Thyroid gland (tissue), 4 donors: ENCODE measurements at regions not wholly inside any gene's neighbourhood (a gene's known extent, or its start where the extent isn't known, plus 50 kb on each side); places are given as distances from the start of the nearest gene placed in this dataset.

ENCODE experiments used
- POLR2A ChIP-seq, 2 donors: fragments of 450-650 bp; IDR thresholded peaks; one replicate each; pipeline ENCODE4 v1.6.1; 2017; ENCODE audit warnings: antibody characterized with exemption in 2 of 2, mild to moderate bottlenecking in 2 of 2, moderate library complexity in 1 of 2
- TF ChIP-seq, protein P1 (sequence below), 6 experiments: fragments of 200-600 bp in 3 of 6; fragments of 450-650 bp in 3 of 6; sonication (generic) in 3 of 6; IDR thresholded peaks; one replicate each; pipeline ENCODE4 v1.5.1; 2016 to 2019; ENCODE audit warnings: antibody characterized with exemption in 6 of 6, mild to moderate bottlenecking in 2 of 6, inconsistent platforms in 1 of 6, moderate library complexity in 1 of 6

DNA sequence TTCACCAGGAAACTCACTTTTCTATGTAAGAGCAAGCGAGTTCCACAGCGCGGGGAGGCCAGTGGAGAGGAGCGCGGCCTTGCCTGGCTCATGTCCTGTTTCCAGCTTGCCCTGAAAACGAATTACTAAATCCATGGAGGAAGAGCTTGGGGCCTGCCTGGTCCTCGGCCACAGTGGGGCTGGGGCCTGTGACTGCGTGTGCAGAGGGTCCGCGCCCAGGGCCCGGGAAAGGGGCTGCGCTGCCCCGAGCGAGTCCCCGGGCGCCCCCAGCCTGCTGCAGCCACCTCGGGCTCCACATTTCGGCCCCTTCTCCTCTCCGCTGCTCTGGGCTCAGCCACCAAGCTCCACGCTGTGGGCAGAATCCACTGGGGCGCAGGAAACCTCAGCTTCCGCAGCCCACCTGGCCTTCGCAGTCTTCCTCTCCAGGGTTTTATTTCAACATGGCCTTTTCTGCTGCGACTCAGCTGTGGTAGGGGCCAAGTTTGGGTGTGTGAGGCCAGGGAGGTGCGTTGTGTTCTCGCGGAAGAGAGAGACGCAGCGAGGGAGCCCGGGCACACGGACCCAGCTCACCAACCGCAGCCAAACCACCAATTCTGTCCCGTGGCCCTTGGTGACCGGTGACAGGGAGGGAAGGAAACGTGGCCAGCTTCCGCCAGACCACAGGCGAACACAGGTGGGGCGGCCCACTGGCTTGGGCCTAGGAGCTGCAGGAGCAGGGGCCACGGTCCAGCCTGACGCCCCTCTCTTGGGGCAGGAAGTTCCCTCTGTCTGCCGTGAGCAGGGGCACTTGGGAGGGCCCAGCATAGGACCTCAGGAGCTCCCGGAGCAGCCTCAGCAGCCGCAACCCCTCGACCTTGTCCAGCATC, 211.4 kb downstream of the ERMARD start:
- TF ChIP-seq POLR2A (IDR thresholded peaks at IDR 0.05), result no peak
- TF ChIP-seq, protein P1, sequence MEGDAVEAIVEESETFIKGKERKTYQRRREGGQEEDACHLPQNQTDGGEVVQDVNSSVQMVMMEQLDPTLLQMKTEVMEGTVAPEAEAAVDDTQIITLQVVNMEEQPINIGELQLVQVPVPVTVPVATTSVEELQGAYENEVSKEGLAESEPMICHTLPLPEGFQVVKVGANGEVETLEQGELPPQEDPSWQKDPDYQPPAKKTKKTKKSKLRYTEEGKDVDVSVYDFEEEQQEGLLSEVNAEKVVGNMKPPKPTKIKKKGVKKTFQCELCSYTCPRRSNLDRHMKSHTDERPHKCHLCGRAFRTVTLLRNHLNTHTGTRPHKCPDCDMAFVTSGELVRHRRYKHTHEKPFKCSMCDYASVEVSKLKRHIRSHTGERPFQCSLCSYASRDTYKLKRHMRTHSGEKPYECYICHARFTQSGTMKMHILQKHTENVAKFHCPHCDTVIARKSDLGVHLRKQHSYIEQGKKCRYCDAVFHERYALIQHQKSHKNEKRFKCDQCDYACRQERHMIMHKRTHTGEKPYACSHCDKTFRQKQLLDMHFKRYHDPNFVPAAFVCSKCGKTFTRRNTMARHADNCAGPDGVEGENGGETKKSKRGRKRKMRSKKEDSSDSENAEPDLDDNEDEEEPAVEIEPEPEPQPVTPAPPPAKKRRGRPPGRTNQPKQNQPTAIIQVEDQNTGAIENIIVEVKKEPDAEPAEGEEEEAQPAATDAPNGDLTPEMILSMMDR (IDR thresholded peaks at IDR 0.05), result no peak
